T-helper 1 cell treated with Interleukin-12 subunit alpha and Interleukin-12 subunit beta and Interleukin-4 antibody, amounts not matched to agents 30 μg/mL and 1 μg/mL, for 36 hours (primary cell): ENCODE measurements at regions not wholly inside any gene's neighbourhood (a gene's known extent, or its start where the extent isn't known, plus 50 kb on each side); places are given as distances from the start of the nearest gene placed in this dataset.
"Not testable (repeated sequence)": the region's sequence is repeated elsewhere in the genome, so short reads cannot be mapped to it uniquely, and the experiment has no call there.

Experiments used
- H3K27ac Mint-ChIP-seq: one replicate; pipeline ENCODE4 v1.8.0; 2021; ENCODE audit warnings: mild to moderate bottlenecking, mixed read lengths
- H3K27me3 Mint-ChIP-seq: one replicate; pipeline ENCODE4 v1.8.0; 2021; ENCODE audit warnings: low read depth, mixed read lengths
- H3K36me3 Mint-ChIP-seq: one replicate; pipeline ENCODE4 v1.8.0; 2021; ENCODE audit warnings: low read depth, mixed read lengths
- H3K4me1 Mint-ChIP-seq: one replicate; pipeline ENCODE4 v1.8.0; 2021; ENCODE audit warnings: low read depth, mixed read lengths
- H3K4me3 Mint-ChIP-seq: one replicate; pipeline ENCODE4 v1.8.0; 2021; ENCODE audit warnings: mild to moderate bottlenecking, moderate library complexity, mixed read lengths
- H3K9me3 Mint-ChIP-seq: one replicate; pipeline ENCODE4 v1.8.0; 2021; ENCODE audit warnings: mixed read lengths

DNA sequence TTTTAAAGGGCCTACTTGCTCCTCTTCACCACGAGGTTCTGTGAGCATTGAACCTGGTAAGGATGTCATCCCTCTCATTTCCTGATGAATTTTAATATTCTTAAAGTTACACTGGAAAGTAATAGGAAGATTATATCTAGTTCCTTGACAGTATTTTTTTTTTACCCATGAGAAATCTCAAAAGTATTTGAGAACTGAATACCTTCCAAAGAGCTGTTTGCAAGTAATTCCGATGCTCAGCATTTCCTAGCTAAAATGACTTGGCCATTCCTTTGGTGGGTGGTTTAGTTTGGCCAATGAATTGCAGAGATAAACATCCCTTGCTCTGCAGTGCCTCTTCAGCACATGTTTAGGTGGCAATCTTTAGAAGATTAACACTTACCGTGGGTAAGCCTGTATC, 110.2 kb upstream of the WDR1 start:
- no peak overlapping the region for H3K27ac Mint-ChIP-seq
- H3K36me3 Mint-ChIP-seq: no peaks in the 10 kb centered on the region
- no peaks in the 10 kb centered on the region for H3K27me3 Mint-ChIP-seq
- H3K9me3 Mint-ChIP-seq: no peaks in the 10 kb centered on the region
- no peak overlapping the region for H3K4me3 Mint-ChIP-seq
- H3K4me1 Mint-ChIP-seq: no peaks in the 10 kb centered on the region

DNA sequence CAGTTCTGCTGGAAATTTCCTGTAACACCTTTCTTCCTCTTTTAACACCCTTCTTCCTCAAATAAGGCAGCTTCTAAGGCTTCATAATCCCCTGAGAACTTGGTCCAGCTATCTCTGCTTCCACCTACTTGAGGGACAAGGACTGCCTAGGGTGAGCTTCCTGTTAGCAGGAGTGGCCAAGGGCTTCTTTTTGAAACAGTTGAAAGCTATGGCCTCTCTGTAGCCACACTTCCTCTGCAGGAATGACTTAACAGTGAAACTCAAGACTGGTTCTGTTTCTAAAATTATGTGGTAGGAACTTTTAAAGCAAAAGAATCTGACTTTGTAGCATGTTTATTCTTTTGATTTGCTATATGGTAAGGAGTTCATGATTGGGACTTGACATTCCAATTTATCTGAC, 108.5 kb upstream of the WDR1 start:
- H3K27ac Mint-ChIP-seq: no peak overlapping the region
- no peaks in the 10 kb centered on the region for H3K9me3 Mint-ChIP-seq
- no peaks in the 10 kb centered on the region for H3K4me1 Mint-ChIP-seq
- H3K4me3 Mint-ChIP-seq: no peak overlapping the region
- H3K27me3 Mint-ChIP-seq: no peaks in the 10 kb centered on the region
- H3K36me3 Mint-ChIP-seq: no peaks in the 10 kb centered on the region

DNA sequence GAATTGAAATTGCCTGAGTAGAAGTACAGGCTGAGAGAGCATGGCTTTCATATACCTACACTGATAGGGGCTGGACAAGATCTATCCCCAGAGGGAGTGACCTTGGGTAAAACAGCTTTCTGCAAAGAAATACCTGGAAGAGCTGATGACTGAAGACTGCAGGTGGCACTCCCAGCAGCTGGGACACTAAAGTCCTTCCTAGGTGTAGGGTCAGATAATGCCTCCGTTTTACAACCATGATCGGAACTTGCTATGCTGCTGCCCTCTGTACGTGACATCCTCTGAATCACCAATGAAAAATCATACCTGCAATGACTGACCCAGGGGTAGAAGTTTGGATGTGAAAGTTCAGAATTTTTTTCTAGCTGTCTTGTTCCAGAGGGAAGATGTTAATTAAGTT, 107.2 kb upstream of the WDR1 start:
- Mint-ChIP-seq H3K27ac (no peak overlapping the region), H3K27me3 (no peaks in the 10 kb centered on the region), H3K36me3 (no peaks in the 10 kb centered on the region), H3K9me3 (no peaks in the 10 kb centered on the region), H3K4me3 (no peak overlapping the region), H3K4me1 (no peaks in the 10 kb centered on the region)

DNA sequence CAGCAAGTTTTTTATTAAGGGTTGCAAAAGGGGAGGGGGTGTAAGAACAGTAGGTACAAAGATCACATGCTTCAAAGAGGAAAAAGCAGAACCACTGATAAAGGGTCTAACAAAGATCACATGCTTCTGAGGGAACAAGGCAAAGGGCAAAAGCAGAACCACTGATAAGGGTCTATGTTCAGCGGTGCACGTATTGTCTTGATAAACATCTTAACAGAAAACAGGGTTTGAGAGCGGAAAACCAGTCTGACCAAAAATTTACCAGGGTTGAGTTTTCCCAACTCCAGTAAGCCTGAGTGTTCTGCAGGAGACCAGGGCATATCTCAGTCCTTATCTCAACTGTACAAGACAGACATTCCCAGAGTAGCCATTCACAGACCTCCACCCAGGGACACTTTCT, 96.9 kb upstream of the WDR1 start:
- not testable (repeated sequence) for H3K36me3 Mint-ChIP-seq, H3K9me3 Mint-ChIP-seq, H3K4me1 Mint-ChIP-seq, H3K27ac Mint-ChIP-seq, H3K27me3 Mint-ChIP-seq, H3K4me3 Mint-ChIP-seq

DNA sequence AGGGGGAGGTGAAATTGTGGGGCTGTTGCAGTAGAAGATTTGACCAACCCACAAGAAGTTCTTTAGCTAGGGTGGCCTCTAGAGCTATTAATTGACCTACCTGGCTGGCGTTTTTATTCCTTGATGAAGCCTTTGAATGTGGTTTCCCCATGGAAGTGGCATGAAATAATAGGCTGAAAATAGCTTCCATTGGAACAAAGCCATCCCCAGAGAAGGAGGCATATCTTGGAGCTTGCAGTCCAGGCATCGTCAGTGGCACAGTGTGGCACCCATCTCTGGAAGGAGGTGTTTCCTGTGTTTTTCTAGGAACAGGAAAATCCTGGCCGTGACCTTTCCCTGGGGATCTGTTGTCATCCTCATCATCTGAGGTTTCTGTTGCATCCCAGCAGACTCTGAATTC, 96.3 kb upstream of the WDR1 start:
- Mint-ChIP-seq H3K27me3 (no peaks in the 10 kb centered on the region), H3K4me3 (no peak overlapping the region), H3K27ac (no peak overlapping the region), H3K4me1 (no peaks in the 10 kb centered on the region), H3K9me3 (no peaks in the 10 kb centered on the region), H3K36me3 (no peaks in the 10 kb centered on the region)

DNA sequence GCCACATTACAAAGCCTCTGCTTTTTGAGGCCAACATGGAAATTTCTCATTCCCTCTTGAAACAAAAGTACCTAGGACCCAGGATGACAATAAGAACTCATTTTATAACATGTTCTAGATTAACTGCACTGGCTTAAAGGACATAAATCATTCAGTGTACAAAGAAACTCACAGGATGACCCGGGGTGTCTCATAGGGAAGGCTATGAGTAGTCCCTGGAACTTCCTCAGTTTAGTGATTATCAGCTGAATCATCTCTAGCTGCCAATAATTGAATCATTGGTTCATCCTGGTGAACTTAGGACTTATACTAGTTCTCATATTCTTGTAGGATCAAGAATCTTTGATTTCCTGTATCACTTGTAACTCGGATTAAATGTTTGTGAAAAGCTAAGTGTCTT, 95.8 kb upstream of the WDR1 start:
- Mint-ChIP-seq H3K9me3 (no peaks in the 10 kb centered on the region), H3K27me3 (no peaks in the 10 kb centered on the region), H3K4me1 (no peaks in the 10 kb centered on the region), H3K27ac (no peak overlapping the region), H3K36me3 (no peaks in the 10 kb centered on the region), H3K4me3 (no peak overlapping the region)

DNA sequence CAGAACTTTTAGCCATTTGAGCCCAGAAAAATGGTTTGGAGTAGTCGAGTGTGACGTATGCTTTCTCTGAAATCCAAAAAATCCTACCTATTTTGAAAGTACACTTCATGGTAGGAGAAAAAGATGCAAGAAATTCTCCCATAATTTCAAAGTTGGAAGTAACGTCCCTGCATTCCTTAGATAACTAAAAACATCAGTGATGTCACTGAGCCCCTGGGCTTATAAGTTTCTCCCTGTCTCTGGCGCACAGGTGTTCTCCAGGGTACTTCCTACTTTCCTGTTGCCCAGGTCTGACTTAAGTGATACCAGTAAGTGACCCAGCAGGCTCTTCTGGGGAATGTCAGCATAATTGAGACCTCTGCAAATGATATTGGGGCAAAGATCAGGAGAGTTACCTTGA, 90.5 kb upstream of the WDR1 start:
- H3K4me3 Mint-ChIP-seq: no peak overlapping the region
- no peaks in the 10 kb centered on the region for H3K9me3 Mint-ChIP-seq
- no peaks in the 10 kb centered on the region for H3K27me3 Mint-ChIP-seq
- H3K4me1 Mint-ChIP-seq: no peaks in the 10 kb centered on the region
- H3K36me3 Mint-ChIP-seq: no peaks in the 10 kb centered on the region
- no peak overlapping the region for H3K27ac Mint-ChIP-seq

DNA sequence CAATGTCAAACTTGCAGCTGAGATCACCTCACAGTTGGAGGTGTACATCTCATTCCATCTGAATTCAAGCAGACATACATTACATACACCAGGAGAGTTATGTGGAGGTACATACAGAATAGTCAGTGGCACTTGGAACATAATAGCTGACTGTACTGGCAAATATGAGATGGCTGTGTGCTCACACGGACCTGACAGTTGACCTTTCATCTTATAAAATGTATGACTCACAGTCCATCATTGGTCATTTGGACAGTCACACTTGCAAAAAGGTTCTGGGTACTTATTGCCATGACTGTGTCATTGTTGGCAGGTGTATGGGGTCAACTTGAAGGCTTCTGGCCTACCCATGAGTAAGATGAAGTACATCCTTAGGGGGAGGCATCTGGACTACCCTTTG, 88.6 kb upstream of the WDR1 start:
- Mint-ChIP-seq H3K36me3 (no peaks in the 10 kb centered on the region), H3K27me3 (no peaks in the 10 kb centered on the region), H3K9me3 (no peaks in the 10 kb centered on the region), H3K27ac (no peak overlapping the region), H3K4me3 (no peak overlapping the region), H3K4me1 (no peaks in the 10 kb centered on the region)

DNA sequence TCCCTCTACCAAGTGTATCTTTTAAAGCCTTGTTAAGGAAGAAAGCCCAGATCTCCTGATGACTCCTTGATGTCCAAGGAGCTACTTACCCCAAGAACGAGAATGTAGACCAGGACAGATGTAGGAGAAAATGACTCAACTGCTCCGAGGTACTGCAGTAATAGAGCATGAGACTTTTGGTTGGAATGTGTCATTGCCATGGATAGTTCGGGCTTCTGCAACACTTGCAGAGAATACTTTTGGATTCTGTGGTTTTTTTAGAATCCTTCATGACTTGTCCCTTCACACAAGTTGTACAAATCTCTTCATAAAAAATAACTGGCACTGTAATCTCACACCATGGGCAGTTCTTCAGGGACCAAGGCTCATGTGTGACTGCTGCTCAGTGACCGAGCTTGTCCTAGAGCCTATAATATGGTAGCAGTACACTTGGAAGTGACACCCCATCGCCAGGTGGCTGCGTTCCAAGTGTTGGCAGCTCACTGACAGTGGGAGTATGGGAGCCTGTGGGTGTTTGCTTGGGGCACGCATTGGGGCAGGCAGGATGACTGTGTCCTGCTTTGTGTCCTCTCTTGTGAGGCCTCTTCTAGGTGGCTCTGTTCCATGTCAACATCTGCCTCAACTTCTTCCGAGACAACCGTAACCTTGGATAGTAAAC, 87.9 kb upstream of the WDR1 start:
- no peaks in the 10 kb centered on the region for H3K27me3 Mint-ChIP-seq
- no peaks in the 10 kb centered on the region for H3K9me3 Mint-ChIP-seq
- H3K36me3 Mint-ChIP-seq: no peaks in the 10 kb centered on the region
- H3K4me1 Mint-ChIP-seq: no peaks in the 10 kb centered on the region
- no peak overlapping the region for H3K27ac Mint-ChIP-seq
- H3K4me3 Mint-ChIP-seq: no peak overlapping the region

DNA sequence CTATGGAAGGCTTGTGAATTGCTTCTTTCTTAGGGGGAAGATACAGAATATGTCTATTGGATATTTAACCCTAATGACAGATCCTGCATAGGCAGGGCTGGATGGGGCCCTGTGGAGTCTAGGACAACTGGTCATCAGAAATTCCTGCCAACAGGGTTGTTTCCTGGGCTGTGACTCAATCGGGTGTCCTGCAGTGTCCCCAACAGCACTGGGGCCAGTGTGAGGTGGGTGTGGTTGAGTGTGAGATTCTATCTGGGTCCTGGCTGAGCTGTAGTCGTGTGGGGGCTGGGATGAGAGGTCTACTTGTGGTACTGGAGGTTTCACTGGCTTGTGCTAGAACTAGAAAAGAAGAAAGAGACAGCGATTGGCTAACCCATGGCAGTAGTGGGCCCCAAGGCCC, 87.3 kb upstream of the WDR1 start:
- Mint-ChIP-seq H3K4me1 (no peaks in the 10 kb centered on the region), H3K9me3 (no peaks in the 10 kb centered on the region), H3K36me3 (no peaks in the 10 kb centered on the region), H3K27me3 (no peaks in the 10 kb centered on the region), H3K4me3 (no peak overlapping the region), H3K27ac (no peak overlapping the region)

DNA sequence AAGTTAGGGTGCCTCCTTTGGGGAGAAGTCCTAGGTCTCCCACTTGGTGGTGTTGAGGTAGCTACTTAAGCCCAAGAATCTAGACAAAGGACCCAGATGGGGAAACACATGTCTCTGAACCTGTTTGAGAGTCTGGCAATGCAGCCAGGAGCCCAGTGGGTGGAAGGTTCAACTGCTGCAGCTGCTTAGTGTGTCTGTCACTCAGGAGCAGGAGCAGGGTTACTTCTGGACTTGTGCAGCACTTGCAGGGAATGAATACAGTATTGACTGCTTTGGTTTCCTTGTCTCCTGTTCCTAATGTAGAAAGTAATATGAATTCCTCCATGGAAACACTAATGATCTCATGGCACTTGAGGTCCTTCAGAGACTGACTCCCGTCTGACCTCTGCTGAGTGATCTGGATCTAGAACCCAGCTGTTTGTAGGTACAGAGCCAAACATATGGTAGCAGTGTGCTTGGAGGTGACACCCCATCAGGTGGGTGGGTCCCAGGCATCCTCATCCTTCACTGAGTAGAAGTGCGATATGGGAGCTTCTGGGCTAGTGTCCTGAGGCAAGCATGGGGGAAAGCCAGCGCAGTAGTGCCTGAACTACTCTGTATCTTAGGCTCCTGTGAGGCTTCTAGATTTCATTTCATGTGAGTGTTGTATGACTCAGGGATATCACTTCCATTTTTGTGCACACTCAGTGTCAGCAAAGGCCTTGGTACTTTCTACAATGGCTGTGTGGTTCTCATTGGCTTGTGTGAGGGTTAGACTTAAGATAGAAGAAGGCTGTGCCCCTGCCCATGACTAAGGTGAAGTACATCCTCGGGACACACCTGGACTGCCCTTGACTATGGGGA, 85.0 kb upstream of the WDR1 start:
- no peaks in the 10 kb centered on the region for H3K27me3 Mint-ChIP-seq
- no peak overlapping the region for H3K27ac Mint-ChIP-seq
- H3K36me3 Mint-ChIP-seq: no peaks in the 10 kb centered on the region
- H3K4me1 Mint-ChIP-seq: no peaks in the 10 kb centered on the region
- no peak overlapping the region for H3K4me3 Mint-ChIP-seq
- no peaks in the 10 kb centered on the region for H3K9me3 Mint-ChIP-seq

DNA sequence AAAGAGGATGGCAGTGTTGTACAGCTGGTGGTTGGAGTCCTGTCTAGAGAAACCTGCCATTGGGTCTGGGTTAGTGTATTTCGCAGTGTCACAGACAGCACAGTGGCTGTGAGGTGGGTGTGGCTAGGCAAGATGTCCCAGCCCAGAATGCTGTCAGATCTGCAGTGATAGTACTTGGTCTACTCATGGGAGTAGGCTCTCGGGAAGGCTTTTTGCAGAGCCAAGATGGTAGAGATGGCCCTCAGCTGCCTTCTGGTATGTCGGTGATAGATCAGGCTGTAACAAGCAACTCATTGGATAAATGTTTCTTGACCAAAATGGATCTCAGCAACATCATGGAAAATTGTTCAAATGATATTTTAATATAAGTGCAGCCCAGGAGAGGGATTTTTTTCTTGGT, 84.3 kb upstream of the WDR1 start:
- no peak overlapping the region for H3K27ac Mint-ChIP-seq
- no peaks in the 10 kb centered on the region for H3K27me3 Mint-ChIP-seq
- H3K4me3 Mint-ChIP-seq: no peak overlapping the region
- H3K9me3 Mint-ChIP-seq: no peaks in the 10 kb centered on the region
- H3K4me1 Mint-ChIP-seq: no peaks in the 10 kb centered on the region
- H3K36me3 Mint-ChIP-seq: no peaks in the 10 kb centered on the region

DNA sequence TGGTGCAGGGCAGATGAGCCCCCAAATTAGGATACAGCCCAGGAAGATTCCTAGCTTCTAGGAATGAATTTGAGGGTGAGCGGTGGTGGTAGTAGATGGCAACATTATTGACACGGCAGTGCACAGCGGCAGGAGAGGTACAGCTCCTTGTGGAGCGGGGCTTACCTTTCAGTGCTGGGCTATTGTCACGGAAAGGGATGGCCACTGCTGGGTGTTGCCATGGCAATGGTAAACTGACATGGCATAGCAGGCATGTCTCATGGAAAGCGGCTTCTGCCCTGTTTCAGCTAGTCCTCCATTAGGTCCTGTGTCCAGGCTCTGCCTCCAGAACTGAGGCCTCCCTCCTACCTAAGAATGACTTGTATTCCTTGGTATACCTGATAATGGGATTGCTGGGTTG, 81.8 kb upstream of the WDR1 start:
- Mint-ChIP-seq H3K27me3 (no peaks in the 10 kb centered on the region), H3K4me3 (no peak overlapping the region), H3K9me3 (no peaks in the 10 kb centered on the region), H3K27ac (no peak overlapping the region), H3K4me1 (no peaks in the 10 kb centered on the region), H3K36me3 (no peaks in the 10 kb centered on the region)

DNA sequence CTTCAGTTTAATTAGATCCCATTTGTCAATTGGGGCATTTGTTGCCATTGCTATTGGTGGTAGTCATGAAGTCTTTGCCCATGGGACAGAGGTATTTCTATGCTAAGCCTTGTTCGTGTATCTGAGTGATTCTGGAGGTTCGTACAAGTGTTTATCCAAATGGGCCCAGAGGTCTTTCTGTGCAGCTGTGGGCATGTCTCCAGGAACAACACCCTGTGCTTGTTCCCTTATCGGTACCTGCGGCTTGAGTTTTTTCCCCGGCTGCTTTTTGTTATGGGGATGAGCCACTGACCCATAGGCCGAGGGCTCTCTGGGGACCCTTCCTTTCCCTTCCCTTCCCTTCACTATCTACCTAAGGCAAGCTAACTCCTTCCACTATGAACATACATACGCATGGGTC, 81.4 kb upstream of the WDR1 start:
- Mint-ChIP-seq H3K27me3 (peaks cover 4% of the 10 kb centered on the region), H3K36me3 (no peaks in the 10 kb centered on the region), H3K4me3 (no peak overlapping the region), H3K9me3 (no peaks in the 10 kb centered on the region), H3K4me1 (no peaks in the 10 kb centered on the region), H3K27ac (no peak overlapping the region)

DNA sequence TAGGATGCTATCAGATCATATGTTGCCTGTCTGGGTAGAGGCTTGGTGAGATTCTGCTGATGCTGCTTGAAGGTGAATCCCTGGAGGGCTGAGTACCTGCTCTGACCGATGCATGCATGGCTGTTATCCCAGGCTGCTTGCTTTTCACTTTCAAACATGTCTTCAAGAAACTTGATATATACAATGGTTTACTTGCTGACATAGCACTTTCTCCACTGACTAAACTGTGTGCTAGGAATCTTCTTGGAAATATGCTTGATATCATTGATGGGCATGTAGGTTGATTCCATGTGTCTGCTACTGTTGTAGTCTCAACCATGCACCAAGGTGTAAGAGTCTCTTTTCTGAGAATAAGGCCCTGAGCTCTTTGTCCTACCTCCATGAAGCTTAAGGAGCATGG, 79.6 kb upstream of the WDR1 start:
- Mint-ChIP-seq H3K27me3 (peaks cover 12% of the 10 kb centered on the region), H3K27ac (no peak overlapping the region), H3K4me1 (no peaks in the 10 kb centered on the region), H3K9me3 (no peaks in the 10 kb centered on the region), H3K36me3 (no peaks in the 10 kb centered on the region), H3K4me3 (no peak overlapping the region)
